Activated naive CD8-positive, alpha-beta T cell treated with anti-CD3 and anti-CD28 coated beads, Interleukin-2, amount 10 ng/mL, durations not matched to agents 7 days and 5 days (primary cell): ENCODE measurements at regions not wholly inside any gene's neighbourhood (a gene's known extent, or its start where the extent isn't known, plus 50 kb on each side); places are given as distances from the start of the nearest gene placed in this dataset.

ENCODE experiments used
- ATAC-seq: fragments of 150-1000 bp; cut with Tn5 transposase; one replicate; pipeline ENCODE4 v1.10.0; 2021; ENCODE audit warnings: low read depth, moderate library complexity
- POLR2A ChIA-PET: fragments of 350-600 bp; sonication (Branson Sonifier 250); formaldehyde crosslinking; loops from one replicate; lab custom pipeline; 2021; ENCODE audit warnings: antibody characterized with exemption; lab: Charles Lee
- DNase-seq: peaks from one replicate; pipeline ENCODE4 v3.0.0; 2021
- H3K27ac Mint-ChIP-seq: one replicate; pipeline ENCODE4 v1.8.0; 2022; ENCODE audit warnings: mild to moderate bottlenecking, mixed read lengths
- H3K27me3 Mint-ChIP-seq: one replicate; pipeline ENCODE4 v1.8.0; 2022; ENCODE audit warnings: mild to moderate bottlenecking, moderate library complexity, mixed read lengths
- H3K36me3 Mint-ChIP-seq: one replicate; pipeline ENCODE4 v1.8.0; 2021; ENCODE audit warnings: mild to moderate bottlenecking, mixed read lengths
- H3K4me1 Mint-ChIP-seq: one replicate; pipeline ENCODE4 v1.8.0; 2021; ENCODE audit warnings: mixed read lengths
- H3K4me3 Mint-ChIP-seq: one replicate; pipeline ENCODE4 v1.8.0; 2022; ENCODE audit warnings: mild to moderate bottlenecking, moderate library complexity, mixed read lengths
- H3K9me3 Mint-ChIP-seq: one replicate; pipeline ENCODE4 v1.8.0; 2021; ENCODE audit warnings: mixed read lengths

DNA sequence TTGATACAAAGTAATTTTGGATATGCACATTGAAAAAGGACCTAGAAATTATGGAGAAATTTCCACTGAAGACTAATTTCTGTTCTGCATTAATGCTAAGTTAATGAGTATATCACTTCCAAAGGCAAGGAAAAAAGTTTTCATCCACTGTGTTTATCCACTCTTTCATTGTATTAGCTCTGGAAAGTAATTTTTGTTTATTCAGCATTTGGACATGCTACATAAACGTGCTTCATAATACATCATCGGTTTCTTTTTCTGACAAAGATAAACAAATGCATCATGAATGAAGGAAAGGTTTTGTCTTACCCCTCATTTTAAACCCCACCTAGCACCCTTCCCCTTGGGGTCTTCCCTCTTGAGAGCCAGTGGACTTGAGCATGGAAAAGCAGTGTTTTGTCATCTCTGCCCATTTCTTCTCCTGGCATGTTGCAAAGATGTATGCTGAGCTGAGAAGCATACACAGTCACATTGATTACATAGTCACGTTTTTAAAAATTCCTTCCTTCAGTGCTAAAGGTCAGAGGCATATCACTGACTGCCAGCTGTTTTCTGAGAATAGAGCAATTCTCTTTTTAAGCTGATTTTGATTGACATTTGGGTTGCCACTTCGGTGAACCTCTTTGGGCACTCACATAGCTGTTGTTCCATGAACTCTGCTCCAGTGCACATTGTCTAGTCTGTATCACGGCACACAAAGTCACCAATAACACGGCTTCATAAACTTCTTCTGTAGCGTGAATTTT is 65.9 kb upstream of the C7orf33 start:
- no peak overlapping the region for H3K4me3 Mint-ChIP-seq
- POLR2A ChIA-PET: no interaction called here
- peaks cover 5% of the 10 kb centered on the region for H3K4me1 Mint-ChIP-seq
- no peak for ATAC-seq
- H3K27me3 Mint-ChIP-seq: peaks cover 45% of the 10 kb centered on the region
- no peaks in the 10 kb centered on the region for H3K9me3 Mint-ChIP-seq
- DNase-seq: no peak
- no peaks in the 10 kb centered on the region for H3K36me3 Mint-ChIP-seq
- H3K27ac Mint-ChIP-seq: no peak overlapping the region

DNA sequence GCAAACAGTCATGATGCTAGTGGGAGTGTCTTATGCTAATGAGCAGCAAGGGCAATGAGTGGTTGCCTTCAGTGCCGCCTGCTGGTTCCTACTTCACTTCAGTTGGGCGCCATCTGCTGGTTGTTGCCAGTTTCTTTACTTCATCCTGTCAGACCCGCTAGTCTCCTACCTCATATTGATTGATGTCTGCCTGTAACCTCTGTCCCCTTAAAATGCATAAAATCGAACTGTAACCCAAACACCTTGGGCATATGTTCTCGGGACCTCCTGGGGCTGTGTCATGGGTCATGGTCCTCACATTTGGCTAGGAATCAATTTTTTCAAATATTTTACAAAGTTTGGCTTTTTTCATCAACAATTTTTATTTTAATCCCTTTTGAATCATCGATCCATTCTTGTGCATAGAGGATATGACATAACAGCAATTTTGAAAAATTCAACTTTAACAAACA is 62.8 kb upstream of the C7orf33 start:
- Mint-ChIP-seq H3K9me3 (no peaks in the 10 kb centered on the region), H3K36me3 (no peaks in the 10 kb centered on the region), H3K4me1 (peaks cover 5% of the 10 kb centered on the region), H3K4me3 (no peak overlapping the region), H3K27me3 (peaks cover 46% of the 10 kb centered on the region), H3K27ac (no peak overlapping the region)
- ATAC-seq (peak; percentile 96), DNase-seq (peak; percentile 69)
- POLR2A ChIA-PET: no interaction called here

DNA sequence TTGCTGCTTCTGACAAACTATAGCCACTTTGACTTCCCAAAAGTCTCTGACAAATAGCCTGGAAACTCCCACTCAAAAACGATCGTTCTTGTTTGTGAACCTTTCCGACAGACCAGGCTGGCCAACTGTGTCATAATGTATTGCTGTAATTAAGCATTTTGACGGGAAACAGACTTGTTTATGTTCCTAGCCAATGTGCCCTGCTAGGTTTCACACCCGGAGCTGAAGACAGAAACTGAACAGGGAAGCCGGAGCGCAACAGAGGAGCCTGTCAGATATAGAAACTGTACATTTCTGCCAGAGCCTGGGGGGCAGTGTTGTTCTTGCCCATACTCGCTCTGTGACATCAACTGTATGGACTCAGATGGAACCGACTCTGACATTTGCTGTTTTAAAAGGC is 55.3 kb upstream of the C7orf33 start:
- DNase-seq (no peak), ATAC-seq (peak; percentile 66)
- POLR2A ChIA-PET: no interaction called here
- peaks cover 31% of the 10 kb centered on the region for H3K27me3 Mint-ChIP-seq
- peaks cover 2% of the 10 kb centered on the region for H3K9me3 Mint-ChIP-seq
- H3K4me3 Mint-ChIP-seq: peak overlapping the region; percentile 12
- H3K36me3 Mint-ChIP-seq: peaks cover 1% of the 10 kb centered on the region
- H3K4me1 Mint-ChIP-seq: peaks cover 8% of the 10 kb centered on the region
- no peak overlapping the region for H3K27ac Mint-ChIP-seq

DNA sequence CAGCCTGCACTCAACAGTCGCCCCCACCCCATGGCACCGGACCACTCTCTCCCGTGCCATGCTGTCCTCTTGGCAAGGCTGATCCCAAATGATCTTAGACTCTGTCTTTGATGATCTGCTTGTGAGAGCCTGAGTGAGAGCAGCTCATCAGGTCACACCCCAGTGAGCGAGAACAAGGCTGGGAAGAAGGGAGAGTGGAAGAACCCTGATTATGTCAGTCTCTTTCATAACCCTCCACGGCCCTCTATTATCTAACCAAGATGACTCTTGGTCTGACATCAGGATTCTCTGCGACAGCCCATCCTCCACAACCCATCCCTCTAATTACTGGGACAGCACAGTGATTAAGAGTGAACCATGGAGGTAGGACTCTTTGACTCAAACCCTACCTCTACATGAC is 53.1 kb upstream of the C7orf33 start:
- Mint-ChIP-seq H3K36me3 (peaks cover 1% of the 10 kb centered on the region), H3K27me3 (peaks cover 15% of the 10 kb centered on the region), H3K4me1 (peaks cover 8% of the 10 kb centered on the region), H3K27ac (no peak overlapping the region), H3K9me3 (peaks cover 2% of the 10 kb centered on the region), H3K4me3 (no peak overlapping the region)
- DNase-seq (no peak), ATAC-seq (no peak)
- POLR2A ChIA-PET: no interaction called here

DNA sequence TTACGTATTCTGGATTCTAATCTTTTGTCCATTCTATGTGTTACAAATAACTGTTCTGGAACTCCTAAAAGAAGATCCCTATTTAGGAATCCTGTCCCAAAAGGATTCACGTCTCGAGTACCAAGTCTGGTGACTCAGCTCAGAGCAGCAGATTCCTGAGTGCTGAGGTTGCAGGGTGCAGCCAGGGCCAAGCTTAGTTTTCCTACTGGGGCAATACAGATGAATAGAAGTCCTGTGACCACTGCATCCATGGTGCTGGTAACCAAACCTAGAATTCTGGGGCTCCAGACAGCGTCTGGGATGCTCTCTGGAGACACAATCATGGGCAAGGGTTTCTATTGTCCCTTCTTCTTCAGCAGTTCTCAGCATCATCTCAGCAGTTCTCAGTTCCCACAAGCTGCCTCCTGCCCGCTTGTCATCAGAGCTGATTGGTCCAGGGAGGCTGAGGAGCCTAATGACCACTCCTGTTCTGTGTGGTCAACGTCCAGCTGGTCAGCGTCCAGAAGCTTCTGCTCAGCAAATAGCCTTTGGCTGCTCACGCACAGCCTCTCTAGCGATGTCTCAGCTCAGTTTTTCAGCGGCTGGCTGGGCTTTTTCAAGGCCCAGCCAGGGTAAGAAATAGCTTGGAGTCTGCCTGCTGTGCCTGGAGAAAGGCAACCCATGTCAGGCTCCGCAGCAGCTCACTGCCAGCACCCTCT is 50.4 kb upstream of the C7orf33 start:
- no peak for ATAC-seq
- POLR2A ChIA-PET: no interaction called here
- peaks cover 14% of the 10 kb centered on the region for H3K27me3 Mint-ChIP-seq
- H3K4me1 Mint-ChIP-seq: peaks cover 5% of the 10 kb centered on the region
- H3K4me3 Mint-ChIP-seq: no peak overlapping the region
- H3K27ac Mint-ChIP-seq: no peak overlapping the region
- peaks cover 1% of the 10 kb centered on the region for H3K9me3 Mint-ChIP-seq
- H3K36me3 Mint-ChIP-seq: no peaks in the 10 kb centered on the region
- DNase-seq: no peak
